Skeletal muscle tissue (tissue), 3 donors: ENCODE measurements at regions not wholly inside any gene's neighbourhood (a gene's known extent, or its start where the extent isn't known, plus 50 kb on each side); places are given as distances from the start of the nearest gene placed in this dataset.
"Not testable (repeated sequence)": the region's sequence is repeated elsewhere in the genome, so short reads cannot be mapped to it uniquely, and the experiment has no call there.

ENCODE experiments used
- H3K27ac ChIP-seq: one replicate; pipeline ENCODE4 v1.7.0; 2013; ENCODE audit warnings: mild to moderate bottlenecking, low read depth, low read length, inconsistent platforms
- H3K27me3 ChIP-seq, 3 donors: one replicate each; pipeline ENCODE4 v1.7.0; 2013; ENCODE audit warnings: low read length in 3 of 3; ENCODE audit not compliant: control insufficient read depth in 3 of 3, insufficient read depth in 3 of 3
- H3K36me3 ChIP-seq, 3 donors: one replicate each; pipeline ENCODE4 v1.7.0; 2013; ENCODE audit warnings: low read length in 3 of 3; ENCODE audit not compliant: control insufficient read depth in 3 of 3, insufficient read depth in 3 of 3
- H3K4me1 ChIP-seq, 3 donors: one replicate each; pipeline ENCODE4 v1.7.0; 2013; ENCODE audit warnings: low read length in 3 of 3, mild to moderate bottlenecking in 3 of 3; ENCODE audit not compliant: control insufficient read depth in 3 of 3, insufficient read depth in 3 of 3
- H3K4me3 ChIP-seq, 3 donors: one replicate each; pipeline ENCODE4 v1.7.0; 2013; ENCODE audit warnings: low read length in 3 of 3
- H3K9ac ChIP-seq, 3 donors: one replicate each; pipeline ENCODE4 v1.7.0; 2013; ENCODE audit warnings: low read length in 3 of 3, mild to moderate bottlenecking in 3 of 3, moderate library complexity in 2 of 3, low read depth in 1 of 3
- H3K9me3 ChIP-seq, 3 donors: one replicate each; pipeline ENCODE4 v1.7.0; 2013; ENCODE audit warnings: low read length in 3 of 3; ENCODE audit not compliant: control insufficient read depth in 3 of 3
- donor health status: Osteomylitis.

GRCh38 chr1:165117482-165117881, 239.0 kb downstream of the LMX1A start:
- Histone ChIP-seq H3K27me3 (peaks cover 40 to 44% (median 42%) of the 10 kb centered on the region in 3 donors), H3K9me3 (no peaks in the 10 kb centered on the region), H3K4me3 (peak overlapping the region in 1 of 3 donors; percentile 35)

GRCh38 chr1:165116732-165117131, 239.8 kb downstream of the LMX1A start:
- Histone ChIP-seq H3K9ac (no peak overlapping the region), H3K27me3 (peaks cover 39 to 44% (median 41%) of the 10 kb centered on the region in 3 donors), H3K4me1 (peaks cover 0 to 6% (median 4%) of the 10 kb centered on the region in 3 donors), H3K27ac (no peak overlapping the region), H3K9me3 (no peaks in the 10 kb centered on the region), H3K36me3 (no peaks in the 10 kb centered on the region), H3K4me3 (no peak overlapping the region)

More at GRCh38 chr1:165117482-165117881, 239.0 kb downstream of the LMX1A start:
- H3K4me1 ChIP-seq: peaks cover 0 to 6% (median 4%) of the 10 kb centered on the region in 3 donors
- H3K36me3 ChIP-seq: no peaks in the 10 kb centered on the region
- H3K9ac ChIP-seq: no peak overlapping the region
- H3K27ac ChIP-seq: no peak overlapping the region

GRCh38 chr1:165116171-165116570, 240.3 kb downstream of the LMX1A start:
- H3K27me3 ChIP-seq: peaks cover 43 to 44% (median 44%) of the 10 kb centered on the region in 3 donors
- peaks cover 0 to 6% (median 4%) of the 10 kb centered on the region in 3 donors for H3K4me1 ChIP-seq
- H3K9ac ChIP-seq: no peak overlapping the region
- no peak overlapping the region for H3K4me3 ChIP-seq
- no peaks in the 10 kb centered on the region for H3K36me3 ChIP-seq
- no peaks in the 10 kb centered on the region for H3K9me3 ChIP-seq
- H3K27ac ChIP-seq: no peak overlapping the region

- no peak overlapping the region for H3K9ac ChIP-seq
- peaks cover 35 to 41% (median 40%) of the 10 kb centered on the region in 3 donors for H3K27me3 ChIP-seq
- H3K9me3 ChIP-seq: no peaks in the 10 kb centered on the region
- no peak overlapping the region for H3K27ac ChIP-seq
- H3K4me1 ChIP-seq: peaks cover 0 to 6% (median 4%) of the 10 kb centered on the region in 3 donors
- no peak overlapping the region for H3K4me3 ChIP-seq
- H3K36me3 ChIP-seq: no peaks in the 10 kb centered on the region
These were observed 241.6 kb downstream of the LMX1A start for GRCh38 chr1:165114889-165115285.

- H3K4me3 ChIP-seq: no peak overlapping the region
- no peaks in the 10 kb centered on the region for H3K9me3 ChIP-seq
- peaks cover 0 to 6% (median 4%) of the 10 kb centered on the region in 3 donors for H3K4me1 ChIP-seq
- H3K27ac ChIP-seq: no peak overlapping the region
- H3K36me3 ChIP-seq: no peaks in the 10 kb centered on the region
- no peak overlapping the region for H3K9ac ChIP-seq
- H3K27me3 ChIP-seq: peaks cover 29 to 34% (median 34%) of the 10 kb centered on the region in 3 donors
These were observed 242.3 kb downstream of the LMX1A start for GRCh38 chr1:165114022-165114888.

GRCh38 chr1:165112260-165112659, 244.3 kb downstream of the LMX1A start:
- H3K27me3 ChIP-seq: peaks cover 12 to 17% (median 15%) of the 10 kb centered on the region in 3 donors
- H3K36me3 ChIP-seq: no peaks in the 10 kb centered on the region
- H3K9me3 ChIP-seq: no peaks in the 10 kb centered on the region

GRCh38 chr1:165109013-165109412, 247.5 kb downstream of the LMX1A start:
- Histone ChIP-seq H3K4me3 (no peak overlapping the region), H3K4me1 (no peaks in the 10 kb centered on the region), H3K9ac (no peak overlapping the region), H3K9me3 (no peaks in the 10 kb centered on the region), H3K27me3 (peaks cover 0 to 6% (median 4%) of the 10 kb centered on the region in 3 donors), H3K27ac (no peak overlapping the region), H3K36me3 (no peaks in the 10 kb centered on the region)

More at GRCh38 chr1:165112260-165112659, 244.3 kb downstream of the LMX1A start:
- no peak overlapping the region for H3K27ac ChIP-seq
- H3K9ac ChIP-seq: no peak overlapping the region
- no peak overlapping the region for H3K4me3 ChIP-seq
- peaks cover 0 to under 1% (median 0%) of the 10 kb centered on the region in 3 donors for H3K4me1 ChIP-seq

- not testable (repeated sequence) for H3K9ac ChIP-seq, H3K27me3 ChIP-seq, H3K27ac ChIP-seq, H3K4me3 ChIP-seq, H3K9me3 ChIP-seq, H3K36me3 ChIP-seq, H3K4me1 ChIP-seq
These were observed 263.9 kb downstream of the LMX1A start for GRCh38 chr1:165092542-165093162.

- Histone ChIP-seq H3K4me1 (peaks cover 0 to 3% (median 0%) of the 10 kb centered on the region in 3 donors), H3K36me3 (no peaks in the 10 kb centered on the region), H3K4me3 (no peak overlapping the region), H3K9me3 (no peaks in the 10 kb centered on the region), H3K27me3 (no peaks in the 10 kb centered on the region), H3K27ac (no peak overlapping the region), H3K9ac (no peak overlapping the region)
These were observed 276.1 kb downstream of the LMX1A start for GRCh38 chr1:165080253-165080896.
